ENCODE measurements at regions not wholly inside any gene's neighbourhood (a gene's known extent, or its start where the extent isn't known, plus 50 kb on each side); places are given as distances from the start of the nearest gene placed in this dataset.

DNA sequence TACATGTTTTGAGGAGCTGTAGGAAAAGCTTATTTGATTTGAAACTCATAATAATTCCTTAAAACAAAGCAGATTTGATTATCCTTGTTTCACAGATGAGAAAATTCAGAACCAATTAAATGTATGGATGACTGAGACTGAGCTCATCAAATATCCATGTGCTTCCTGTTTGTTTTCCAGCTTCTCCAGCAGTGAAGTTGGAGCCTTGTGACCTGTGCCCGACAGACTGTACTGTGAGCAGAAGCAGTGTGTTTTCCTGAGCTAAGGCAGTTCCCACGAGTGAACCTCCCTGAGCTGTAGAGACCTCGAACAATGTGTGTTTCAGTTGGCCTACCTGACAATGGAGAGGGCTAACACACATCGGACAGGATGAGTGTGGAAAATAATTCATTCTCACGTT is 599.5 kb upstream of the NRSN1 start:
- DNase-seq (ENCODE audit: low read depth) = no peak
- TF ChIP-seq, protein P1, sequence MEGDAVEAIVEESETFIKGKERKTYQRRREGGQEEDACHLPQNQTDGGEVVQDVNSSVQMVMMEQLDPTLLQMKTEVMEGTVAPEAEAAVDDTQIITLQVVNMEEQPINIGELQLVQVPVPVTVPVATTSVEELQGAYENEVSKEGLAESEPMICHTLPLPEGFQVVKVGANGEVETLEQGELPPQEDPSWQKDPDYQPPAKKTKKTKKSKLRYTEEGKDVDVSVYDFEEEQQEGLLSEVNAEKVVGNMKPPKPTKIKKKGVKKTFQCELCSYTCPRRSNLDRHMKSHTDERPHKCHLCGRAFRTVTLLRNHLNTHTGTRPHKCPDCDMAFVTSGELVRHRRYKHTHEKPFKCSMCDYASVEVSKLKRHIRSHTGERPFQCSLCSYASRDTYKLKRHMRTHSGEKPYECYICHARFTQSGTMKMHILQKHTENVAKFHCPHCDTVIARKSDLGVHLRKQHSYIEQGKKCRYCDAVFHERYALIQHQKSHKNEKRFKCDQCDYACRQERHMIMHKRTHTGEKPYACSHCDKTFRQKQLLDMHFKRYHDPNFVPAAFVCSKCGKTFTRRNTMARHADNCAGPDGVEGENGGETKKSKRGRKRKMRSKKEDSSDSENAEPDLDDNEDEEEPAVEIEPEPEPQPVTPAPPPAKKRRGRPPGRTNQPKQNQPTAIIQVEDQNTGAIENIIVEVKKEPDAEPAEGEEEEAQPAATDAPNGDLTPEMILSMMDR (IDR thresholded peaks at IDR 0.05; ENCODE audit: control insufficient read depth, extremely low read depth, insufficient read depth) = no peak
- H3K4me3 ChIP-seq (ENCODE audit: low read depth, low read length) = no peak overlapping the region

DNA sequence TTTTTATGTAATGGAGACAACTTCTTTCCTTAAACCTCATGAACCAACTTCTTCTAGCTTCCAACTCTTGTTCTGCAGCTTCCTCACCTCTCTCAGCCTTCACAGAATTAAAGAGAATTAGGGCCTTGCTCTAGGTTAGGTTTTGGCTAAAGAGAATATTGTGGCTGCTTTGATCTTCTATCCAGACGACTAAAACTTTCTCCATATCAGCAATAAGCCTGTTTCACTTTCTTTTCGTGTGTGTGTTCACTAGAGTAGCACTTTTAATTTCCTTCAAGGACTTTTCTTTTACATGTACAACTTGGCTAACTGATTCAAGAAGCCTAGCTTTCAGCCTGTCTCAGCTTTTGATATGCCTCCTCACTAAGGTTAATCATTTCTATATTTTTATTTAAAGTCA is 596.1 kb upstream of the NRSN1 start:
- no peak overlapping the region for H3K4me3 ChIP-seq (ENCODE audit: low read depth, low read length)
- TF ChIP-seq, protein P1 (IDR thresholded peaks at IDR 0.05; ENCODE audit: control insufficient read depth, extremely low read depth, insufficient read depth) = no peak
- no peak for DNase-seq (ENCODE audit: low read depth)

DNA sequence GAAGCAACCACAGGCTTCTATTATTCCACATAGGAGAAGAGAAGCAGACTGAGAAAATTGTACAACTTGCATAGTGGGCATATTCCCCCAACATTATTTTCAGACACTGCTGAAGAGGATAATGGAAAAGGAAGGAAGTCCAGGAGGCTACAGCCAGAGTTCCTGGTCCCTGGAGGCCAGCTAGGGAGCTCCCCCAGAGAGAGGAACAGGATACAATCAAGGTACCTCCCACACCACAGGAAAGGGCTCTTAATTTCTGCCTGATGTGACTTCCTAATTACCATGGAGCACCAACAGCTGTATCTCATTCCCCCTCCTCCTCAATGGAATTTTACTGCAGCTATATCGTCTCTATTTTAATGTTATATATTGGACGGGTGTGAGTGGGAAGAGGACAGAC is 594.3 kb upstream of the NRSN1 start:
- H3K4me3 ChIP-seq (ENCODE audit: low read depth, low read length) = no peak overlapping the region
- TF ChIP-seq, protein P1 (IDR thresholded peaks at IDR 0.05; ENCODE audit: control insufficient read depth, extremely low read depth, insufficient read depth) = no peak
- DNase-seq (ENCODE audit: low read depth) = no peak

DNA sequence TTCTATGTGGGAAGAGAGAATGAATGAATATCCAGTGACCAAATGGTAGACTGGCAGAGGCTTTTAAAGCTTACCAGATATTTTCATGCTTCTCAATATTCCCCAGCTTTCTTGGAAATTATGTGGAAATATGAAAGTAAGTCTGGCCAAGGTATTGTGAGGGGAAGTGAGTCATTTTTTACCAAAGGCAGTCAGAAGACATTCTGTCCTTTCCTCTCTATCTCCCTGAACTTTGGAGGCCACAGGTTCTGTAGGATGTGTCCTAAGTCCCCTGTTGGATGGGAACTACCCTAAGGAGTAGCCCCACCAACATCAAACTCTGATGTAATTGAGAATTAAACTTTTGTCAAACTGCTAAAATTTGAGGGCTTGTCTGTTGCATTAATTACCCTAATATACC is 593.8 kb upstream of the NRSN1 start:
- TF ChIP-seq, protein P1 (IDR thresholded peaks at IDR 0.05; ENCODE audit: control insufficient read depth, extremely low read depth, insufficient read depth) = no peak
- no peak for DNase-seq (ENCODE audit: low read depth)
- no peak overlapping the region for H3K4me3 ChIP-seq (ENCODE audit: low read depth, low read length)

DNA sequence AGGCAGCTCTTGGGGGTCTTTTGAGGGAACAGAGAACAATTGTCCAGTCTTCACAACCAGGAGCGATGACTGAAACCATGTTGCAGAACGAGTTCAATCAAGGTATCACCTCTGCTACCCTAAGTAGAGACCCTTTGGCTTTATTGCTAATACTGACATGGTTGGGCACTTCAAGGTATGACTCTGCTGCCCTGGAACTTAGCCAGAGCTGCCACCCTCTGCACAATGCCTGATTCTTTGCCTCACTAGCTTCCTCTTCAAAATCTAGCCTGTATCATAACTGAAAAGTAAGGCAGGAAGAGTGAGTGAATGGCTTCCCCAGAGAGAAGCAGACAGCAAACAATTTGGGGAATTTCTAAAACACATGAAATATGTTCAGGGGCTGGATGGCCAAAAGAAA is 592.7 kb upstream of the NRSN1 start:
- H3K4me3 ChIP-seq (ENCODE audit: low read depth, low read length) = no peak overlapping the region
- DNase-seq (ENCODE audit: low read depth) = no peak
- TF ChIP-seq, protein P1 (IDR thresholded peaks at IDR 0.05; ENCODE audit: control insufficient read depth, extremely low read depth, insufficient read depth) = no peak

DNA sequence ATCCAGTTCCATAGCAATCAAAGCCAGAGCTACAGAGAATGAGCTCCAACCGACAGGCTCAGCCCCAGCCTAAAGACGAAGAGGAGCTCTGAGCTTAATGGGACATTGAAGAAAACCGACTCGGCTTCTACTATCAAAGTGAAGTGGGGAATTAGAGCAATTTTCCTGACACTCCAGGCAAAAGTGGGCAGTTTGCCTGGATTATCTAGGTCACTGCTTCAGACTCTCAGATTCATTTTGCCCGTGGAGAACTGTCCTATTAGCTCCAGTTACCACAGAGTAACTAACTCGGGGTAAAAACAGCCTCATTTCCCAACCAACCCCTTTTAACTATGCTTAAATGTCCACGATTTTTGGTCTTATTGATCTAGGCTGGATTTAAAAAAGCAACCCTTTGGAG is 592.1 kb upstream of the NRSN1 start:
- no peak overlapping the region for H3K4me3 ChIP-seq (ENCODE audit: low read depth, low read length)
- no peak for DNase-seq (ENCODE audit: low read depth)
- TF ChIP-seq, protein P1 (IDR thresholded peaks at IDR 0.05; ENCODE audit: control insufficient read depth, extremely low read depth, insufficient read depth) = no peak

DNA sequence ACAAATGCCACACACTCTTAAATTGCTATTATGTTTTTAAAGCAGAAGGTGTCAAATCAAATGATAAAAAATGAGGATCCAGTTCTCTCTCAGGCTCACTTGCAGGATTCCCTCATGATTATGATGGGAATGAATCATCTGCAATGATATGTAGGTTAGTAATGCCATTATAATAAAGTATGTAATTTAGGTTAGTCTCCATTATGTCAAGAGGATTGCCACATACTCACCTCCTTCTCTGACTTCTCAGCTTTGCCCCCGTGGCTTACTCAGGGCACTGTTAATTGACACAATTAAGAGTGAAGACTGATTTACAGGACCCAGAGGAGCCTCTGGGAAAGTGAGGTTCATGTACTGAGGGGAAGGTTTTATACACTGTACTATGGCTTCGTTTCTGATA is 591.7 kb upstream of the NRSN1 start:
- TF ChIP-seq, protein P1 (IDR thresholded peaks at IDR 0.05; ENCODE audit: control insufficient read depth, extremely low read depth, insufficient read depth) = no peak
- no peak for DNase-seq (ENCODE audit: low read depth)

More for the DNA sequence above, 591.7 kb upstream of the NRSN1 start:
- H3K4me3 ChIP-seq (ENCODE audit: low read depth, low read length) = no peak overlapping the region

Measured in LNCaP clone FGC (cell line).